GM23338 (cell line): ENCODE measurements at regions not wholly inside any gene's neighbourhood (a gene's known extent, or its start where the extent isn't known, plus 50 kb on each side); places are given as distances from the start of the nearest gene placed in this dataset.

Source experiments
- ATAC-seq: fragments of 200-7000 bp; cut with Tn5 transposase; 3 replicates; pipeline ENCODE4 v1.9.1; 2020
- DNase-seq: peaks from one replicate; pipeline ENCODE4 v3.0.0-alpha.2; 2015; ENCODE audit warnings: low spot score
- H2AFZ ChIP-seq: fragments of 200-600 bp; sonication (generic); 2 replicates; pipeline ENCODE4 v1.8.0; 2016; ENCODE audit warnings: antibody characterized with exemption, mild to moderate bottlenecking, moderate library complexity
- H3F3A ChIP-seq: fragments of 200-600 bp; sonication (generic); replicated peaks from 2 replicates; pipeline ENCODE4 v1.8.0; 2017; ENCODE audit warnings: antibody characterized with exemption, mixed run types, low read depth
- H3K27ac ChIP-seq: fragments of 200-600 bp; sonication (generic); 2 replicates; pipeline ENCODE4 v1.6.1; 2016; ENCODE audit warnings: low read depth
- H3K27me3 ChIP-seq: fragments of 200-600 bp; sonication (generic); 2 replicates; pipeline ENCODE4 v1.8.0; 2016; ENCODE audit warnings: mild to moderate bottlenecking, mixed run types, moderate library complexity; ENCODE audit not compliant: insufficient read depth
- H3K36me3 ChIP-seq: fragments of 200-600 bp; sonication (generic); 2 replicates; pipeline ENCODE4 v1.8.0; 2016; ENCODE audit warnings: mild to moderate bottlenecking; ENCODE audit not compliant: insufficient read depth
- H3K4me1 ChIP-seq: fragments of 200-600 bp; sonication (generic); 2 replicates; pipeline ENCODE4 v1.8.0; 2016; ENCODE audit warnings: mild to moderate bottlenecking, moderate library complexity; ENCODE audit not compliant: insufficient read depth
- H3K4me2 ChIP-seq: fragments of 200-600 bp; sonication (generic); 2 replicates; pipeline ENCODE4 v1.7.1; 2017; ENCODE audit warnings: mixed run types
- H3K4me3 ChIP-seq: fragments of 200-600 bp; sonication (generic); 2 replicates; pipeline ENCODE4 v1.6.1; 2016; ENCODE audit warnings: mixed run types
- H3K79me2 ChIP-seq: fragments of 200-600 bp; sonication (generic); replicated peaks from 2 replicates; pipeline ENCODE4 v1.8.0; 2017; ENCODE audit warnings: mild to moderate bottlenecking; ENCODE audit not compliant: insufficient read depth
- H3K9me2 ChIP-seq: fragments of 200-600 bp; sonication (generic); 2 replicates; pipeline ENCODE4 v1.8.0; 2017; ENCODE audit not compliant: insufficient read depth
- H4K20me1 ChIP-seq: fragments of 200-600 bp; sonication (generic); replicated peaks from 2 replicates; pipeline ENCODE4 v1.8.0; 2017; ENCODE audit warnings: mild to moderate bottlenecking; ENCODE audit not compliant: insufficient read depth
- H3K27ac Mint-ChIP-seq: 2 replicates; pipeline ENCODE4 v1.8.0; 2020; ENCODE audit warnings: inconsistent platforms, mild to moderate bottlenecking, moderate library complexity, mixed read lengths
- H3K27me3 Mint-ChIP-seq: 3 replicates; pipeline ENCODE4 v1.8.0; 2022; ENCODE audit warnings: low read depth, mild to moderate bottlenecking, moderate library complexity, mixed read lengths, inconsistent platforms; ENCODE audit not compliant: insufficient read depth, poor library complexity
- H3K36me3 Mint-ChIP-seq: 3 replicates; pipeline ENCODE4 v1.8.0; 2021; ENCODE audit warnings: low read depth, mild to moderate bottlenecking, inconsistent platforms, moderate library complexity, mixed read lengths
- H3K4me1 Mint-ChIP-seq: 3 replicates; pipeline ENCODE4 v1.8.0; 2020; ENCODE audit warnings: mild to moderate bottlenecking, inconsistent platforms, mixed read lengths
- H3K4me3 Mint-ChIP-seq: 3 replicates; pipeline ENCODE4 v1.8.0; 2021; ENCODE audit warnings: moderate library complexity, mild to moderate bottlenecking, inconsistent platforms, mixed read lengths
- H3K9me3 Mint-ChIP-seq: 3 replicates; pipeline ENCODE4 v1.8.0; 2020; ENCODE audit warnings: moderate library complexity, mild to moderate bottlenecking, inconsistent platforms, mixed read lengths
- ETS1 ChIP-seq: IDR thresholded peaks from 2 replicates; pipeline ENCODE4 v1.6.1; 2016; ENCODE audit warnings: antibody characterized with exemption
- EZH2phosphoT487 ChIP-seq: fragments of 200-600 bp; sonication (generic); IDR thresholded peaks from one replicate; pipeline ENCODE4 v1.8.1; 2018; ENCODE audit warnings: antibody characterized with exemption; ENCODE audit not compliant: unreplicated experiment
- ZNF114 ChIP-seq: fragments of 250-450 bp; sonication (Bioruptor Pico); IDR thresholded peaks from 2 replicates; pipeline ENCODE4 v1.5.0; 2020; ENCODE audit warnings: mild to moderate bottlenecking, moderate library complexity
- ZNF331 ChIP-seq: fragments of 250-450 bp; sonication (Bioruptor Pico); IDR thresholded peaks from 2 replicates; pipeline ENCODE4 v1.5.0; 2020; ENCODE audit warnings: low read depth, mild to moderate bottlenecking, moderate library complexity
- ZNF462 ChIP-seq: fragments of 250-450 bp; sonication (Bioruptor Pico); IDR thresholded peaks from 2 replicates; pipeline ENCODE4 v1.5.0; 2020; ENCODE audit warnings: mild to moderate bottlenecking, moderate library complexity
- TF ChIP-seq, protein P1 (sequence below): IDR thresholded peaks from one replicate; pipeline ENCODE4 v1.6.1; 2018; ENCODE audit warnings: antibody characterized with exemption; ENCODE audit not compliant: unreplicated experiment
- TF ChIP-seq, protein P2 (sequence below), 2 experiments: fragments of 200-600 bp in 1 of 2; sonication (generic) in 1 of 2; conservative IDR thresholded peaks; 2 replicates each; pipeline versions ENCODE4 v1.5.1 to v1.6.1; 2016 to 2017; ENCODE audit warnings: antibody characterized with exemption in 2 of 2, low read depth in 2 of 2, mild to moderate bottlenecking in 2 of 2, moderate library complexity in 1 of 2

GRCh38 chr18:22846088-22846683 lies 86.9 kb upstream of the RBBP8 start:
- no peaks in the 10 kb centered on the region for H4K20me1 ChIP-seq
- H3K79me2 ChIP-seq: no peaks in the 10 kb centered on the region
- Mint-ChIP-seq H3K27me3 (no peaks in the 10 kb centered on the region), H3K36me3 (no peaks in the 10 kb centered on the region), H3K27ac (no peak overlapping the region), H3K9me3 (no peaks in the 10 kb centered on the region), H3K4me1 (peaks cover 21% of the 10 kb centered on the region; the same call in 2 of the 3 replicates), H3K4me3 (no peak overlapping the region)
- H3K4me3 ChIP-seq: no peak overlapping the region
- DNase-seq: peak; percentile 21
- ATAC-seq: no peak
- peaks cover 8% of the 10 kb centered on the region; the same call in 1 of the 2 replicates for H3K4me1 ChIP-seq
- H3K27ac ChIP-seq: no peak overlapping the region
- H3K27me3 ChIP-seq: no peaks in the 10 kb centered on the region
- H3F3A ChIP-seq: no peaks in the 10 kb centered on the region
- no peaks in the 10 kb centered on the region for H3K9me2 ChIP-seq
- no peaks in the 10 kb centered on the region for H3K36me3 ChIP-seq
- no peak overlapping the region for H2AFZ ChIP-seq
- TF ChIP-seq ZNF462 (CRISPR knock-in tag) (no peak), EZH2phosphoT487 (no peak), ZNF331 (CRISPR knock-in tag) (no peak), ETS1 (no peak), ZNF114 (no peak)
- TF ChIP-seq, protein P1, sequence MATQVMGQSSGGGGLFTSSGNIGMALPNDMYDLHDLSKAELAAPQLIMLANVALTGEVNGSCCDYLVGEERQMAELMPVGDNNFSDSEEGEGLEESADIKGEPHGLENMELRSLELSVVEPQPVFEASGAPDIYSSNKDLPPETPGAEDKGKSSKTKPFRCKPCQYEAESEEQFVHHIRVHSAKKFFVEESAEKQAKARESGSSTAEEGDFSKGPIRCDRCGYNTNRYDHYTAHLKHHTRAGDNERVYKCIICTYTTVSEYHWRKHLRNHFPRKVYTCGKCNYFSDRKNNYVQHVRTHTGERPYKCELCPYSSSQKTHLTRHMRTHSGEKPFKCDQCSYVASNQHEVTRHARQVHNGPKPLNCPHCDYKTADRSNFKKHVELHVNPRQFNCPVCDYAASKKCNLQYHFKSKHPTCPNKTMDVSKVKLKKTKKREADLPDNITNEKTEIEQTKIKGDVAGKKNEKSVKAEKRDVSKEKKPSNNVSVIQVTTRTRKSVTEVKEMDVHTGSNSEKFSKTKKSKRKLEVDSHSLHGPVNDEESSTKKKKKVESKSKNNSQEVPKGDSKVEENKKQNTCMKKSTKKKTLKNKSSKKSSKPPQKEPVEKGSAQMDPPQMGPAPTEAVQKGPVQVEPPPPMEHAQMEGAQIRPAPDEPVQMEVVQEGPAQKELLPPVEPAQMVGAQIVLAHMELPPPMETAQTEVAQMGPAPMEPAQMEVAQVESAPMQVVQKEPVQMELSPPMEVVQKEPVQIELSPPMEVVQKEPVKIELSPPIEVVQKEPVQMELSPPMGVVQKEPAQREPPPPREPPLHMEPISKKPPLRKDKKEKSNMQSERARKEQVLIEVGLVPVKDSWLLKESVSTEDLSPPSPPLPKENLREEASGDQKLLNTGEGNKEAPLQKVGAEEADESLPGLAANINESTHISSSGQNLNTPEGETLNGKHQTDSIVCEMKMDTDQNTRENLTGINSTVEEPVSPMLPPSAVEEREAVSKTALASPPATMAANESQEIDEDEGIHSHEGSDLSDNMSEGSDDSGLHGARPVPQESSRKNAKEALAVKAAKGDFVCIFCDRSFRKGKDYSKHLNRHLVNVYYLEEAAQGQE: no peak
- TF ChIP-seq, protein P2, sequence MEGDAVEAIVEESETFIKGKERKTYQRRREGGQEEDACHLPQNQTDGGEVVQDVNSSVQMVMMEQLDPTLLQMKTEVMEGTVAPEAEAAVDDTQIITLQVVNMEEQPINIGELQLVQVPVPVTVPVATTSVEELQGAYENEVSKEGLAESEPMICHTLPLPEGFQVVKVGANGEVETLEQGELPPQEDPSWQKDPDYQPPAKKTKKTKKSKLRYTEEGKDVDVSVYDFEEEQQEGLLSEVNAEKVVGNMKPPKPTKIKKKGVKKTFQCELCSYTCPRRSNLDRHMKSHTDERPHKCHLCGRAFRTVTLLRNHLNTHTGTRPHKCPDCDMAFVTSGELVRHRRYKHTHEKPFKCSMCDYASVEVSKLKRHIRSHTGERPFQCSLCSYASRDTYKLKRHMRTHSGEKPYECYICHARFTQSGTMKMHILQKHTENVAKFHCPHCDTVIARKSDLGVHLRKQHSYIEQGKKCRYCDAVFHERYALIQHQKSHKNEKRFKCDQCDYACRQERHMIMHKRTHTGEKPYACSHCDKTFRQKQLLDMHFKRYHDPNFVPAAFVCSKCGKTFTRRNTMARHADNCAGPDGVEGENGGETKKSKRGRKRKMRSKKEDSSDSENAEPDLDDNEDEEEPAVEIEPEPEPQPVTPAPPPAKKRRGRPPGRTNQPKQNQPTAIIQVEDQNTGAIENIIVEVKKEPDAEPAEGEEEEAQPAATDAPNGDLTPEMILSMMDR (conservative IDR thresholded peaks at IDR 0.05; ENCODE audit: low read depth in 2 of 2): peak; percentile 41 to 48; a peak in 3 of 4 replicates
- no peak overlapping the region for H3K4me2 ChIP-seq
